ENCODE measurements at regions not wholly inside any gene's neighbourhood (a gene's known extent, or its start where the extent isn't known, plus 50 kb on each side); places are given as distances from the start of the nearest gene placed in this dataset.

DNA sequence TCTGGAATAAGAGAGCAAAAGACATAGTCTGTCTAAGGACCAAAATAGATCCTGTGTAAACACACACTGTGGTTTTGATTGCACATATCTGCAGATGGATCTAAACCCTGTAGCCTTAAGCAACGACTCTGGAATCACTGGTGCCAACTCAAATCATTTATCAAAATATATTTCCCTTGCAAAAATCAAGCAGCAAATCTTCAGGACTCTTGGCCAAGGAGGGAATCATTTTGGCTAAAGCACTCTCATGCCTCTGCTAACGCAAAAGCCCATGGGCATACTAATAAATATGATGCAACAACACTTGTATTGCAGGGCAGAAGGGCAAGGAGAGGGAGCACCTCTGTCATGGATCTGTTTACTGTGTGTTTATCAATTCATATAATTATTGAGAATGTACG is 155.4 kb upstream of the DUSP10 start:
- H3K4me1 ChIP-seq (ENCODE audit: control insufficient read depth, low read depth, low read length) = no peaks in the 10 kb centered on the region
- H3K36me3 ChIP-seq (ENCODE audit: control insufficient read depth, low read depth, low read length) = no peaks in the 10 kb centered on the region
- no peaks in the 10 kb centered on the region for H3K27me3 ChIP-seq (ENCODE audit: control insufficient read depth, insufficient read depth, low read length)
- no peak overlapping the region for H3K27ac ChIP-seq (ENCODE audit: low read length)
- no peak overlapping the region for H3K9ac ChIP-seq (ENCODE audit: low read length)
- no peak overlapping the region for H3K4me3 ChIP-seq (ENCODE audit: low read length)
- no peaks in the 10 kb centered on the region for H3K9me3 ChIP-seq (ENCODE audit: control insufficient read depth, low read depth, low read length)

DNA sequence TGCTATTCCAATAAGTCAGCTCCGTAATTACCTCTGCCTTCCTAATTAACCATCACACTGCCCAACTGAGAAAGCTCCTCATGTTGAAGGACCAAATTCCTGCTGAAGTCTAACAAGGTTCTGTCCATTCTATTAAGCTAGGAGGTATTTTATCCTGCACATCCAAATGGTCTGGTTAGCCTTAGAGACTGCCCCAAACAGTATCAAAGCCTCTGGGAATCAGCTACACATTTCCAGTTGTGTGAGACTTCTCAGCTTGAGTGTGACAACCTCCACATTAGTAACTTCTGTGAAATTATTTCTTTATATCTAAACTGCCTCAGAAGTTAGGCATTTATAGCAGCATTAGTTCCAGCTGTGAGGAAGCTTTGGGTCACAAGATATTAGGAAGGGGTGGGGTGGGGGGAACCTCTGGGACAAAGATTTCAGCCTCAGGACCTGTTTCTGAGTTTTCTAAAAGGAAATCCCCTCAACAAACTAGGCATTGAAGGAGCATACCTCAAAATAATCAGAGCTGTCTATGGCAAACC is 150.5 kb upstream of the DUSP10 start:
- H3K4me3 ChIP-seq (ENCODE audit: low read length) = no peak overlapping the region
- H3K4me1 ChIP-seq (ENCODE audit: control insufficient read depth, low read depth, low read length) = no peaks in the 10 kb centered on the region
- no peaks in the 10 kb centered on the region for H3K9me3 ChIP-seq (ENCODE audit: control insufficient read depth, low read depth, low read length)
- no peaks in the 10 kb centered on the region for H3K27me3 ChIP-seq (ENCODE audit: control insufficient read depth, insufficient read depth, low read length)
- no peaks in the 10 kb centered on the region for H3K36me3 ChIP-seq (ENCODE audit: control insufficient read depth, low read depth, low read length)
- H3K9ac ChIP-seq (ENCODE audit: low read length) = no peak overlapping the region
- H3K27ac ChIP-seq (ENCODE audit: low read length) = no peak overlapping the region

GRCh38 chr1:221891708-221892107 is 149.8 kb upstream of the DUSP10 start:
- no peaks in the 10 kb centered on the region for H3K9me3 ChIP-seq (ENCODE audit: control insufficient read depth, low read depth, low read length)
- H3K4me1 ChIP-seq (ENCODE audit: control insufficient read depth, low read depth, low read length) = no peaks in the 10 kb centered on the region
- no peak overlapping the region for H3K27ac ChIP-seq (ENCODE audit: low read length)
- H3K4me3 ChIP-seq (ENCODE audit: low read length) = no peak overlapping the region
- no peak overlapping the region for H3K9ac ChIP-seq (ENCODE audit: low read length)
- H3K36me3 ChIP-seq (ENCODE audit: control insufficient read depth, low read depth, low read length) = no peaks in the 10 kb centered on the region
- no peaks in the 10 kb centered on the region for H3K27me3 ChIP-seq (ENCODE audit: control insufficient read depth, insufficient read depth, low read length)

DNA sequence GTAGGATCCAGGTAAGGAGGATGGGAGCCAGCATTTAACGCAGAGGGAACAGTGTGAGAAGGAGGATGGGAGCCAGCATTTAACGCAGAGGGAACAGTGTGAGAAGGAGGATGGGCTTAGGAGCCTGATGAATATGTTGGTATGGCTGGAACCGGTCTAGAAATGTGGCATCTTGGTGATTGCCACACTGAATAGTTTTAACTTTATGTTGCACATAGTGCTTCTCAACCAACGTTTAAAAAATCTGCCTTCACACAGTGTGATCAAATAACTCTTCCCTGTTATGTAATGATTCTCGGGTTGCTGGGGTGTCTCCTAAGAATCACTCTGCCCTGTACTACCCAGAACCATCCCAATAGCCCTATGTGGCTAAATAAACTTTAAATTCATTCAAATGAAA is 146.9 kb upstream of the DUSP10 start:
- no peak overlapping the region for H3K27ac ChIP-seq (ENCODE audit: low read length)
- H3K27me3 ChIP-seq (ENCODE audit: control insufficient read depth, insufficient read depth, low read length) = no peaks in the 10 kb centered on the region
- H3K9me3 ChIP-seq (ENCODE audit: control insufficient read depth, low read depth, low read length) = no peaks in the 10 kb centered on the region
- no peak overlapping the region for H3K4me3 ChIP-seq (ENCODE audit: low read length)
- H3K36me3 ChIP-seq (ENCODE audit: control insufficient read depth, low read depth, low read length) = no peaks in the 10 kb centered on the region
- H3K4me1 ChIP-seq (ENCODE audit: control insufficient read depth, low read depth, low read length) = no peaks in the 10 kb centered on the region
- H3K9ac ChIP-seq (ENCODE audit: low read length) = no peak overlapping the region

GRCh38 chr1:221888218-221888617 is 146.3 kb upstream of the DUSP10 start:
- no peaks in the 10 kb centered on the region for H3K27me3 ChIP-seq (ENCODE audit: control insufficient read depth, insufficient read depth, low read length)
- H3K9ac ChIP-seq (ENCODE audit: low read length) = no peak overlapping the region
- H3K27ac ChIP-seq (ENCODE audit: low read length) = no peak overlapping the region
- H3K4me1 ChIP-seq (ENCODE audit: control insufficient read depth, low read depth, low read length) = no peaks in the 10 kb centered on the region
- H3K36me3 ChIP-seq (ENCODE audit: control insufficient read depth, low read depth, low read length) = no peaks in the 10 kb centered on the region
- H3K9me3 ChIP-seq (ENCODE audit: control insufficient read depth, low read depth, low read length) = no peaks in the 10 kb centered on the region
- no peak overlapping the region for H3K4me3 ChIP-seq (ENCODE audit: low read length)

DNA sequence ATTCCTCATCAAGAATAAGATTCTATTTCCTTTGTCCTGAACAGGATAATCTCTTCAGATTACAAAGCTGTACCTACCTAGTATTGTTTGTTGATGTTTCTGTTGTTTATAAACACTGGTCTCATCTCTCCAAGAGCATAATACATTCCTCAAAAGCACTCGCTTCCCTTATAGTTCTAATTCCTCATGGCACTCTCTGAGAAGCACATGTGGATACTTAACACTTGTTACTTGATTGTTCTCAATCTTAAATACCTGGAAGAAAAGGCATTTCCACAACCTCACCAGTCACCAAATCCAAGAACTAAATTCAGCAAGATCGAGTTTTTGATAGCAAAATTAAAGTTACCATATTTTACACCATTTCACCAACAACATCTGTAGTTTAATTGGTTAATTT is 145.9 kb upstream of the DUSP10 start:
- no peak overlapping the region for H3K27ac ChIP-seq (ENCODE audit: low read length)
- H3K4me1 ChIP-seq (ENCODE audit: control insufficient read depth, low read depth, low read length) = no peaks in the 10 kb centered on the region
- H3K9me3 ChIP-seq (ENCODE audit: control insufficient read depth, low read depth, low read length) = no peaks in the 10 kb centered on the region
- H3K36me3 ChIP-seq (ENCODE audit: control insufficient read depth, low read depth, low read length) = no peaks in the 10 kb centered on the region
- no peak overlapping the region for H3K9ac ChIP-seq (ENCODE audit: low read length)
- no peak overlapping the region for H3K4me3 ChIP-seq (ENCODE audit: low read length)
- H3K27me3 ChIP-seq (ENCODE audit: control insufficient read depth, insufficient read depth, low read length) = no peaks in the 10 kb centered on the region

DNA sequence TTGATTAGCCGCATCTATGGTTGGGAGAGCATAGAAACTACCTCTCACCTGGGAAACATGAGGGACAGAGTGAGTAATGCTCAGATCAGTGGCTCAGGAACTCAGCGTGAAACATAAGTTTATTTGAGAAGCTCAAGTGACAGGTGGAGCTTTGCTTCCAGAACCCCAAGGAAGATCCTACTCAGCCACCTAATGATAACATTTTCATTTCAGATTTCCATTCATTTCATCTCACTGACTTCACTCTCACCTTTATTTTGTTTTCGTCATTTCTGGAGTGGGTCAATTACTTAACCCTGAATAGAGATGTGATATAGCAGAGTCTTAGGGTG is 145.5 kb upstream of the DUSP10 start:
- Histone ChIP-seq H3K27ac (ENCODE audit: low read length) (no peak overlapping the region), H3K36me3 (ENCODE audit: control insufficient read depth, low read depth, low read length) (no peaks in the 10 kb centered on the region), H3K9ac (ENCODE audit: low read length) (no peak overlapping the region), H3K9me3 (ENCODE audit: control insufficient read depth, low read depth, low read length) (no peaks in the 10 kb centered on the region), H3K4me3 (ENCODE audit: low read length) (no peak overlapping the region), H3K27me3 (ENCODE audit: control insufficient read depth, insufficient read depth, low read length) (no peaks in the 10 kb centered on the region), H3K4me1 (ENCODE audit: control insufficient read depth, low read depth, low read length) (no peaks in the 10 kb centered on the region)

DNA sequence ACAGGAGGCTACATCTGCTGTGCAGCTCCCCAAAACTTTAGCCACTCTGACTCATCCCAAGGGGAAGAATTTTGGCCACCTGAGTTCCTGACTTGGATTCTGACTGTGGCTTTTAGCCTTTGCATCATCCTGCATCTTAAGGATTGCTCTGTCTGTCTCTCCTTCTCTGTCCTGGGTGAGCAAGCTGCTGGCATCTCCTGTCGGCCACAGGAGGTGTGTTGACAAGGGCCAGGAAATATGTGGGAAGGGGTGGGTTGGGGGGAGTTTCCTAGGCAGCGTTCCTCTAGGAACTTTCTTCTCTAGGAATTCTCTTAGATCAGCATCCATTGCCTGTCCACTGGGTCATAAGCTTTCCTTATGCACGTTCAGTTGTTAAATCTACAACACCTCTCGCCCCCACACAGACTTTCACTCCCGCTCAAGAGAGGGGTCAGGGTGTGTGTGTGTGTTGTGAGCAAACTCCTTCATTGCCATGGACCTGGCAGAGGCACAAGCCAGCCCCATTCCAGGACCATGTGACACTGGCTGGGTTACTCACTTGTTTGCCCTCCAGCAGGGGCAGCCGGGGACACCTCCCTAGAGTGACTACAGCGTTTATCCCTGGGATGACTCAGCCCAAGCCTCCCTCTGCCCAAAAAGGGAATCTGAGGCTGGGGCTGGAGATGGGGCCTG is 145.0 kb upstream of the DUSP10 start:
- Histone ChIP-seq H3K27ac (ENCODE audit: low read length) (no peak overlapping the region), H3K27me3 (ENCODE audit: control insufficient read depth, insufficient read depth, low read length) (no peaks in the 10 kb centered on the region), H3K36me3 (ENCODE audit: control insufficient read depth, low read depth, low read length) (no peaks in the 10 kb centered on the region), H3K4me3 (ENCODE audit: low read length) (no peak overlapping the region), H3K4me1 (ENCODE audit: control insufficient read depth, low read depth, low read length) (no peaks in the 10 kb centered on the region), H3K9ac (ENCODE audit: low read length) (no peak overlapping the region), H3K9me3 (ENCODE audit: control insufficient read depth, low read depth, low read length) (no peaks in the 10 kb centered on the region)

DNA sequence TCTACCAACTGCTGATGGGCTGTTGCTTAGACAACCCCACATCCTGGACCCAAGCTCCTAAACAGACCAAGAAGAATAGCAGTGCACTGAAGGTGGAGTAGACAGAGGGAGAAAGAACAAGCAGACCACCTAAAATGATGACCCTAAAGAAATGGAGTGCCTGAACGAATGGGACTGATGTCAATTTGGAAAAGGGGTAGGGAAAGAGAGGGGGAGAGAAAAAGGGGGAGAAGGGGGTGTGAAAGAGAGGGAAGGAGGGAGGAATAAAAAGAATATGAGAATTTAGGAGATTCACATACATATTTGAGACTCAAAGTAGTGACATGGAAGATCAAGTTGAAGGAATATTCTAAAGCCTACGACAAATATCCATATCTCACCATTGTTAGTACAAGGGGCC is 144.4 kb upstream of the DUSP10 start:
- H3K9ac ChIP-seq (ENCODE audit: low read length) = no peak overlapping the region
- no peaks in the 10 kb centered on the region for H3K4me1 ChIP-seq (ENCODE audit: control insufficient read depth, low read depth, low read length)
- no peak overlapping the region for H3K27ac ChIP-seq (ENCODE audit: low read length)
- H3K27me3 ChIP-seq (ENCODE audit: control insufficient read depth, insufficient read depth, low read length) = no peaks in the 10 kb centered on the region
- H3K36me3 ChIP-seq (ENCODE audit: control insufficient read depth, low read depth, low read length) = no peaks in the 10 kb centered on the region
- no peaks in the 10 kb centered on the region for H3K9me3 ChIP-seq (ENCODE audit: control insufficient read depth, low read depth, low read length)
- no peak overlapping the region for H3K4me3 ChIP-seq (ENCODE audit: low read length)

GRCh38 chr1:221884821-221885220 is 142.9 kb upstream of the DUSP10 start:
- Histone ChIP-seq H3K4me1 (ENCODE audit: control insufficient read depth, low read depth, low read length) (no peaks in the 10 kb centered on the region), H3K27ac (ENCODE audit: low read length) (no peak overlapping the region), H3K27me3 (ENCODE audit: control insufficient read depth, insufficient read depth, low read length) (no peaks in the 10 kb centered on the region), H3K36me3 (ENCODE audit: control insufficient read depth, low read depth, low read length) (no peaks in the 10 kb centered on the region), H3K4me3 (ENCODE audit: low read length) (no peak overlapping the region), H3K9me3 (ENCODE audit: control insufficient read depth, low read depth, low read length) (no peaks in the 10 kb centered on the region), H3K9ac (ENCODE audit: low read length) (no peak overlapping the region)

- Histone ChIP-seq H3K27ac (ENCODE audit: low read length) (no peak overlapping the region), H3K4me1 (ENCODE audit: control insufficient read depth, low read depth, low read length) (no peaks in the 10 kb centered on the region), H3K9ac (ENCODE audit: low read length) (no peak overlapping the region), H3K27me3 (ENCODE audit: control insufficient read depth, insufficient read depth, low read length) (no peaks in the 10 kb centered on the region), H3K9me3 (ENCODE audit: control insufficient read depth, low read depth, low read length) (no peaks in the 10 kb centered on the region), H3K36me3 (ENCODE audit: control insufficient read depth, low read depth, low read length) (no peaks in the 10 kb centered on the region), H3K4me3 (ENCODE audit: low read length) (no peak overlapping the region)
Observed at GRCh38 chr1:221881805-221882581, 140.1 kb upstream of the DUSP10 start.

GRCh38 chr1:221880182-221880581 is 138.3 kb upstream of the DUSP10 start:
- no peaks in the 10 kb centered on the region for H3K4me1 ChIP-seq (ENCODE audit: control insufficient read depth, low read depth, low read length)
- H3K27me3 ChIP-seq (ENCODE audit: control insufficient read depth, insufficient read depth, low read length) = no peaks in the 10 kb centered on the region
- no peak overlapping the region for H3K27ac ChIP-seq (ENCODE audit: low read length)

More at GRCh38 chr1:221880182-221880581, 138.3 kb upstream of the DUSP10 start:
- Histone ChIP-seq H3K4me3 (ENCODE audit: low read length) (no peak overlapping the region), H3K9ac (ENCODE audit: low read length) (no peak overlapping the region), H3K9me3 (ENCODE audit: control insufficient read depth, low read depth, low read length) (no peaks in the 10 kb centered on the region), H3K36me3 (ENCODE audit: control insufficient read depth, low read depth, low read length) (no peaks in the 10 kb centered on the region)
